IMR-90 (cell line): ENCODE measurements at regions not wholly inside any gene's neighbourhood (a gene's known extent, or its start where the extent isn't known, plus 50 kb on each side); places are given as distances from the start of the nearest gene placed in this dataset.

Experiments
- ATAC-seq: fragments of 200-7000 bp; cut with Tn5 transposase; 2 replicates; pipeline ENCODE4 v1.9.1; 2020; ENCODE audit warnings: low read depth, mild to moderate bottlenecking, moderate library complexity
- BruUV-seq: library from RNA; stranded (reverse); fragments of 400-500 nt; replicated peaks from 2 replicates; lab custom pipeline; 2021; lab: Mats Ljungman, UMichigan
- CTCF ChIA-PET: fragments of 300-600 bp; formaldehyde crosslinking; extraction: SDS; loops from one replicate; lab custom pipeline; 2021; ENCODE audit warnings: antibody characterized with exemption; lab: Yijun Ruan, JAX
- POLR2A ChIA-PET: fragments of 300-600 bp; sonication (Branson Sonifier 250); formaldehyde crosslinking; loops from one replicate; lab custom pipeline; 2022; ENCODE audit warnings: antibody characterized with exemption; ENCODE audit not compliant: unreplicated experiment; lab: Charles Lee
- DNase-seq: peaks from one replicate; pipeline ENCODE4 v3.0.0; 2013
- H2AFZ ChIP-seq: replicated peaks from 2 replicates; pipeline ENCODE3; 2013; ENCODE audit warnings: low read length, mild to moderate bottlenecking; ENCODE audit not compliant: poor library complexity
- H2AK5ac ChIP-seq: 2 replicates; pipeline ENCODE4 v1.6.1; 2013; ENCODE audit warnings: low read depth, low read length, inconsistent platforms
- H2AK9ac ChIP-seq: replicated peaks from 2 replicates; pipeline ENCODE3; 2013; ENCODE audit warnings: mild to moderate bottlenecking, low read depth, low read length, moderate library complexity; ENCODE audit not compliant: poor library complexity
- H2BK120ac ChIP-seq: 2 replicates; pipeline ENCODE4 v1.6.1; 2013; ENCODE audit warnings: low read depth, low read length, inconsistent platforms
- H2BK15ac ChIP-seq: 3 replicates; pipeline ENCODE4 v1.6.1; 2013; ENCODE audit warnings: low read depth, low read length, inconsistent platforms
- H2BK20ac ChIP-seq: 2 replicates; pipeline ENCODE4 v1.6.1; 2013; ENCODE audit warnings: low read depth, mild to moderate bottlenecking, inconsistent platforms, low read length, moderate library complexity
- H2BK5ac ChIP-seq: 2 replicates; pipeline ENCODE4 v1.6.1; 2013; ENCODE audit warnings: mild to moderate bottlenecking, low read depth, low read length, inconsistent platforms; ENCODE audit not compliant: poor library complexity, severe bottlenecking
- H3K14ac ChIP-seq: replicated peaks from 2 replicates; pipeline ENCODE4 v1.6.1; 2013; ENCODE audit warnings: low read depth, low read length, inconsistent platforms
- H3K18ac ChIP-seq: 2 replicates; pipeline ENCODE4 v1.6.1; 2013; ENCODE audit warnings: low read depth, low read length, control low read depth
- H3K23ac ChIP-seq: 2 replicates; pipeline ENCODE4 v1.6.1; 2013; ENCODE audit warnings: low read depth, low read length, inconsistent platforms
- H3K27ac ChIP-seq: 2 replicates; pipeline ENCODE4 v1.5.1; 2013; ENCODE audit warnings: mild to moderate bottlenecking, control low read depth, low read length; ENCODE audit not compliant: insufficient read depth
- H3K27me3 ChIP-seq: 2 replicates; pipeline ENCODE4 v1.6.1; 2013; ENCODE audit warnings: low read length; ENCODE audit not compliant: control insufficient read depth, insufficient read depth
- H3K36me3 ChIP-seq: 2 replicates; pipeline ENCODE4 v1.6.1; 2013; ENCODE audit warnings: low read length, mixed read lengths; ENCODE audit not compliant: control insufficient read depth, insufficient read depth
- H3K4ac ChIP-seq: 2 replicates; pipeline ENCODE4 v1.6.1; 2013; ENCODE audit warnings: low read depth, low read length, inconsistent platforms
- H3K4me1 ChIP-seq: 2 replicates; pipeline ENCODE4 v1.6.1; 2013; ENCODE audit warnings: low read length, mixed read lengths; ENCODE audit not compliant: control insufficient read depth, insufficient read depth
- H3K4me2 ChIP-seq: 2 replicates; pipeline ENCODE4 v1.6.1; 2013; ENCODE audit warnings: low read depth, mild to moderate bottlenecking, control low read depth, low read length, moderate library complexity
- H3K4me3 ChIP-seq: 2 replicates; pipeline ENCODE4 v1.5.1; 2013; ENCODE audit warnings: low read depth, mild to moderate bottlenecking, control low read depth, low read length, moderate library complexity; ENCODE audit not compliant: insufficient read depth
- H3K56ac ChIP-seq: 2 replicates; pipeline ENCODE4 v1.6.1; 2013; ENCODE audit warnings: low read length, inconsistent platforms; ENCODE audit not compliant: insufficient read depth; ENCODE audit errors: extremely low read depth
- H3K79me1 ChIP-seq, 2 experiments: 2 replicates each; pipeline ENCODE4 v1.6.1; 2013; ENCODE audit warnings: low read length in 2 of 2, inconsistent platforms in 1 of 2, low read depth in 1 of 2
- H3K9ac ChIP-seq: 2 replicates; pipeline ENCODE4 v1.6.1; 2013; ENCODE audit warnings: low read depth, low read length, control low read depth
- H3K9me1 ChIP-seq: 2 replicates; pipeline ENCODE4 v1.6.1; 2013; ENCODE audit warnings: low read length, inconsistent platforms; ENCODE audit not compliant: insufficient read depth
- H3K9me3 ChIP-seq: 2 replicates; pipeline ENCODE4 v1.6.1; 2013; ENCODE audit warnings: low read length; ENCODE audit not compliant: control insufficient read depth, insufficient read depth
- H4K20me1 ChIP-seq: 2 replicates; pipeline ENCODE4 v1.6.1; 2013; ENCODE audit warnings: low read length, inconsistent platforms; ENCODE audit not compliant: insufficient read depth
- H4K5ac ChIP-seq: 2 replicates; pipeline ENCODE4 v1.6.1; 2013; ENCODE audit warnings: mild to moderate bottlenecking, low read depth, low read length, control low read depth
- H4K8ac ChIP-seq, 2 experiments: 2 replicates each; pipeline ENCODE4 v1.6.1; 2013; ENCODE audit warnings: low read depth in 2 of 2, low read length in 2 of 2, control low read depth in 1 of 2, inconsistent platforms in 1 of 2
- H4K91ac ChIP-seq: 2 replicates; pipeline ENCODE4 v1.6.1; 2013; ENCODE audit warnings: low read depth, low read length, inconsistent platforms; ENCODE audit not compliant: insufficient read depth
- CTCF ChIP-seq: conservative IDR thresholded peaks from 2 replicates; pipeline ENCODE4 v1.5.1; 2012; ENCODE audit warnings: mild to moderate bottlenecking, low read depth, low read length, improper control_type of control experiment
- FOS ChIP-seq: fragments of 150-350 bp; IDR thresholded peaks from 2 replicates; pipeline ENCODE4 v1.6.1; 2016; ENCODE audit warnings: low read depth, low read length
- WGBS, 2 experiments: methylation state at CpG; one replicate each; pipeline versions ENCODE4 v1.1.5 to v1.1.7; 2013; ENCODE audit warnings: missing lambda C conversion rate in 2 of 2; ENCODE audit not compliant: insufficient read length in 1 of 2; ENCODE audit errors: extremely low coverage in 2 of 2; 5-methylcytosine and 5-hydroxymethylcytosine counted together
- dilution Hi-C: fragments of 300-500 bp; cut with HindIII; formaldehyde crosslinking; loops from one replicate; pipeline ENCODE4 v1.14.3; 2018; ENCODE audit warnings: low sequenced_read_pairs; ENCODE audit not compliant: unreplicated experiment
- in situ Hi-C: fragments of 300-500 bp; cut with MboI; formaldehyde crosslinking; loops from 3 replicates; pipeline ENCODE4 v1.14.3; 2019; ENCODE audit warnings: low sequenced_read_pairs, inconsistent platforms, mixed read lengths
- intact Hi-C: fragments of 100-400 bp; cut with micrococcal nuclease; formaldehyde crosslinking; loops from 2 replicates; pipeline ENCODE4 v1.10.0; 2022

- Histone ChIP-seq H4K91ac (no peak overlapping the region), H2BK15ac (no peak overlapping the region), H2BK120ac (no peak overlapping the region), H3K4me1 (no peaks in the 10 kb centered on the region), H4K5ac (no peak overlapping the region), H3K14ac (no peak overlapping the region), H2AK9ac (no peak overlapping the region), H3K56ac (no peak overlapping the region), H2BK20ac (no peak overlapping the region), H3K18ac (no peak overlapping the region), H3K27ac (no peak overlapping the region), H2BK5ac (no peak overlapping the region), H2AK5ac (no peak overlapping the region), H4K8ac (no peak overlapping the region), H3K79me1 (no peaks in the 10 kb centered on the region), H3K4ac (no peak overlapping the region), H3K4me2 (no peak overlapping the region), H3K23ac (no peak overlapping the region), H3K36me3 (no peaks in the 10 kb centered on the region), H3K9ac (no peak overlapping the region), H3K9me3 (no peaks in the 10 kb centered on the region), H2AFZ (no peak overlapping the region), H3K9me1 (no peaks in the 10 kb centered on the region), H3K27me3 (peaks cover 22% of the 10 kb centered on the region), H3K4me3 (no peak overlapping the region), H4K20me1 (no peaks in the 10 kb centered on the region)
- DNase-seq = peak; percentile 26
- TF ChIP-seq CTCF (no peak), FOS (no peak)
- dilution Hi-C loops = no loop called here
- intact Hi-C loops = no loop called here
- POLR2A ChIA-PET = no interaction called here
- CTCF ChIA-PET = no interaction called here
- no peak for ATAC-seq
- BruUV-seq = no TSS peak
- in situ Hi-C loops = no loop called here
- 40% methylated on average over 1 of the region's 4 CpGs; no CpG with 5 or more reads in 1 of the 2 experiments for WGBS, 2 experiments
Observed at GRCh38 chr1:110285316-110285715, 53.9 kb upstream of the RBM15 start.
